ENCODE measurements at regions not wholly inside any gene's neighbourhood (a gene's known extent, or its start where the extent isn't known, plus 50 kb on each side); places are given as distances from the start of the nearest gene placed in this dataset.

DNA sequence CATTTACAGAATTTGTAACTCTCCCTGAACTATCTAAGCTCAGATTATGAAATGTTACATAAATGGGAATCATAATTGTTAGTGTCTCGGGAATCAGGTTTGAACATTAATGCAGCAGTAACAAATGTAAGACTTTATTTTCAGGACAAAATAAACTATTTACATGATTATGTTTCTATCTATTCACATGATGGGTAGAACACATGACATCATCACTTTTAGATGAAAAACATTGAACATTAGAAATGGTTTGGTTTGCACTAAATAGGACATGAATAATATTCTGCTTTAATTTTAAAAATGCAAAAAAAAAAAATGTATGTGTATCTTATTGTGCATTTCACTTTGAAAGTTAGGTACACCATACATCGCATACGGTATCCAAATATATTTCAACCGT lies 745.5 kb upstream of the POT1 start:
- H3K36me3 ChIP-seq (ENCODE audit: control insufficient read depth, insufficient read depth, low read length) = no peaks in the 10 kb centered on the region
- H3K4me1 ChIP-seq (ENCODE audit: control insufficient read depth, insufficient read depth, low read length) = no peaks in the 10 kb centered on the region
- no peak overlapping the region for H3K4me3 ChIP-seq (ENCODE audit: low read length)
- H3K27me3 ChIP-seq (ENCODE audit: control insufficient read depth, insufficient read depth, low read length) = no peaks in the 10 kb centered on the region
- no peak overlapping the region for H3K9ac ChIP-seq (ENCODE audit: low read length)
- no peak overlapping the region for H3K27ac ChIP-seq (ENCODE audit: low read depth, low read length)

DNA sequence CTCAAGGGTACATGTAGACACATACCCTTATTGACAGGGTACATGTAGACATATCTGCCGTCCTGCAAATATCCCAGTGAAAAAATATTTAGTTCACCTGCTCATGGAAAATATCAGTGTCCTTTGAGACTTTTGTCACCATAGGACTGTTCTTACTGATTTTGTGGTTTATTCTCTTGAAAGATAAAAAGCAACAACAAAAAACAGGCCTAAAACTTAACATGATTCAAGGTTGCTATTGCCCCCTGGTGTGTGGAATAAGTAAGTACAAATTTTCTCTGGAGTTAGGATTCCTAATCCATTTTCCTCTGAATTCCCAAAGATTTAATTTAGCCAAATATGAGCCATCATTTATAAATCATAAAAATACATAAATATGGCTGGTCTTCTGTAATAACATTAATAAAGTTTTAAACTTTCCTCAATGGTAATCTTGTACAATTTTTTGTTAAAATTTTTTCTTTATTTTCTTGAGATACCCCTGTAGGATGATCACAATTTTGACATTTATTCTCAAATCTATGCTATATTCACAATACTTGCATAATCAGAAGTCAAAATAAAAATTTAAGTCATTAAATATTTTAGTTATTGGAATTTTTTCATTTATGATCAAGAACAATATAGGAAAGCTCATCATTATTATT lies 741.4 kb upstream of the POT1 start:
- no peaks in the 10 kb centered on the region for H3K27me3 ChIP-seq (ENCODE audit: control insufficient read depth, insufficient read depth, low read length)
- H3K4me1 ChIP-seq (ENCODE audit: control insufficient read depth, insufficient read depth, low read length) = no peaks in the 10 kb centered on the region
- H3K4me3 ChIP-seq (ENCODE audit: low read length) = no peak overlapping the region
- no peak overlapping the region for H3K9ac ChIP-seq (ENCODE audit: low read length)
- H3K36me3 ChIP-seq (ENCODE audit: control insufficient read depth, insufficient read depth, low read length) = no peaks in the 10 kb centered on the region
- H3K27ac ChIP-seq (ENCODE audit: low read depth, low read length) = no peak overlapping the region

DNA sequence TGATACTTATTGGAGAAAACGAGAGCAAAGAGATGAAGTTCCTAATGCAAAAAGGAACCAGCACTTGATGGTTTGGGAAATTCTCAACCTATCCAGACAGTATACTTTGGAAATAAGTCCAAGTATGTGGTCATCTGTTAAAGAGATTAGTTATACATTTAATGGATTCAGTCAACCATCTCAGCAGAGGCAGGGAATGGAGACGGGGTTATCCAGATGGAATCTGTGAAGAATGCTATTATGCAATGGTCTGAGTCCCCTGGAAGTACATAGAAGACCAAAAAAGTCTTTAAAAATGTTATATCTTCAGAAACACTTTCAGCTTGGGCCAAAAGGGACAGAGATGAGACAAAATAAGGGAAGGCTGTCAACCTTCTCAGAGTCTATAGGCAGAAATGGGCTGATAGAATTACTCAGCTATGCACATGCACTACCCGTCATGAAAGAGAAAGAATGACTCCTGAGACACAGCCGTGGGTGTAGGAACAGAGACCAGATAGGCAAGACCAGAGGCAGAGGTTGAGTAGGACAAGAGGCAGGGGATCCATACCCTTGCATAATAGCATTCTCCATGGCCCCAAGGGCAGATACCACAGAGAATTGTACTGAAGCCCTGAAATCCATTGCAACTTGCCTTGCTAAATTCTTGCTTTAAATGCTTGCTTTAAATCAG lies 738.8 kb upstream of the POT1 start:
- no peaks in the 10 kb centered on the region for H3K4me1 ChIP-seq (ENCODE audit: control insufficient read depth, insufficient read depth, low read length)
- no peaks in the 10 kb centered on the region for H3K36me3 ChIP-seq (ENCODE audit: control insufficient read depth, insufficient read depth, low read length)
- H3K27me3 ChIP-seq (ENCODE audit: control insufficient read depth, insufficient read depth, low read length) = no peaks in the 10 kb centered on the region
- no peak overlapping the region for H3K27ac ChIP-seq (ENCODE audit: low read depth, low read length)
- no peak overlapping the region for H3K9ac ChIP-seq (ENCODE audit: low read length)
- no peak overlapping the region for H3K4me3 ChIP-seq (ENCODE audit: low read length)

DNA sequence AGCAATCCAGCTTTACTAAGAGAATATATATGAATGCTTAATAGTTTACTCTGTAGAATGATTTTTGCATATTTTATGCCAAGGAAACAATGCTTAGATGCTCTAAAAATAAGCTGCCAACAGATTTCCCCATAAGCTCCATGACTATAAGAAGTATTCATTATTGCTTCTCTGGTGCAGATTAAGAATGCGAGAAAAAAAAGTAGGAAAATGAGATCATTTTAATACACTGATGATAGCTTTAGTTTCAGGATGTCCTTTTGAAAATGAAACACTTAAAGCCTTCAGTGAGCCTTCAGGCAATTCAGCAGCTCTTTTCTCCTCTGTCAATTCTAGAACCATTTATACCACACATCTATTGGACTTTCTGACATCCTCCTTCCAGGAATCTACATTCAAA lies 735.0 kb upstream of the POT1 start:
- no peak overlapping the region for H3K4me3 ChIP-seq (ENCODE audit: low read length)

DNA sequence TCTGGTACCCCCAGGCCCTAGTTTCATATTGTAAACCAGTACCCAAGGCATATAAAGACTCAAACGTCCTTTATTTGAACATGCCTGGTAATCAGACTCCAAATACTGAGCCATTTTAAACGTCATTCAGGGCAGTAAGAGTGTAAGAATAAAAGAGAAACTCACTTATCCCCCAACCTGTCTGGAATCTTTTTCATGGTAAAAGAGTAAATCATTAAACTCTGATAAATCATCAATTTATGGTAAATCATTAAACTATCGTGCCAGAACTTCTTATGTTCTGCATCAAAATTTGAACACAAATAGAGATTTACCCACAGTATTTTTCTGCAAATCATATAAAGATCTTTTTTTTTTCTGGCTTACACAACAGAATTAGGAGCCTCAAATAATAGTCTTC lies 734.3 kb upstream of the POT1 start:
- H3K4me3 ChIP-seq (ENCODE audit: low read length) = no peak overlapping the region
- no peaks in the 10 kb centered on the region for H3K4me1 ChIP-seq (ENCODE audit: control insufficient read depth, insufficient read depth, low read length)
- no peaks in the 10 kb centered on the region for H3K36me3 ChIP-seq (ENCODE audit: control insufficient read depth, insufficient read depth, low read length)
- H3K27ac ChIP-seq (ENCODE audit: low read depth, low read length) = no peak overlapping the region
- no peaks in the 10 kb centered on the region for H3K27me3 ChIP-seq (ENCODE audit: control insufficient read depth, insufficient read depth, low read length)
- H3K9ac ChIP-seq (ENCODE audit: low read length) = no peak overlapping the region

More for the DNA sequence above, 735.0 kb upstream of the POT1 start:
- Histone ChIP-seq H3K27ac (ENCODE audit: low read depth, low read length) (no peak overlapping the region), H3K4me1 (ENCODE audit: control insufficient read depth, insufficient read depth, low read length) (no peaks in the 10 kb centered on the region), H3K9ac (ENCODE audit: low read length) (no peak overlapping the region), H3K27me3 (ENCODE audit: control insufficient read depth, insufficient read depth, low read length) (no peaks in the 10 kb centered on the region), H3K36me3 (ENCODE audit: control insufficient read depth, insufficient read depth, low read length) (no peaks in the 10 kb centered on the region)

DNA sequence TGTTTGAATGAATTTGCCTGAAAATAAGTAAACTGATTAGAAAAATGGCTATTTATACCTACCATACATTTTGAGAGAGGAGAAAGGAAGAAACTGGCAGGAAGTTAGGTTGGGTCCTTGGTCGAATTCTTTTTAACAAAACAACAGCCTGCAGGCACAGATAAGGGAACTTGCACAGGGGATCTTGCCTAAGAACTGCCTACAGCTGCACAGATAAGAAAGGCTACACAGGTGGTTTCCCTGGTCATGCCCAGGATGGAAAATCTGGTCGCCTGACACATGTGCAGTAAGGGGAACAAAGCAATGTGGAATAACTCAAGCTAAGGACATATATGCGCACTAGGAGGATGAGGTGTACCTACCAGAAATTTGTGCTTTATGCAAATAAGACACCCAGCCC lies 732.1 kb upstream of the POT1 start:
- Histone ChIP-seq H3K9ac (ENCODE audit: low read length) (no peak overlapping the region), H3K4me3 (ENCODE audit: low read length) (no peak overlapping the region), H3K27ac (ENCODE audit: low read depth, low read length) (no peak overlapping the region), H3K36me3 (ENCODE audit: control insufficient read depth, insufficient read depth, low read length) (no peaks in the 10 kb centered on the region), H3K27me3 (ENCODE audit: control insufficient read depth, insufficient read depth, low read length) (no peaks in the 10 kb centered on the region), H3K4me1 (ENCODE audit: control insufficient read depth, insufficient read depth, low read length) (no peaks in the 10 kb centered on the region)

DNA sequence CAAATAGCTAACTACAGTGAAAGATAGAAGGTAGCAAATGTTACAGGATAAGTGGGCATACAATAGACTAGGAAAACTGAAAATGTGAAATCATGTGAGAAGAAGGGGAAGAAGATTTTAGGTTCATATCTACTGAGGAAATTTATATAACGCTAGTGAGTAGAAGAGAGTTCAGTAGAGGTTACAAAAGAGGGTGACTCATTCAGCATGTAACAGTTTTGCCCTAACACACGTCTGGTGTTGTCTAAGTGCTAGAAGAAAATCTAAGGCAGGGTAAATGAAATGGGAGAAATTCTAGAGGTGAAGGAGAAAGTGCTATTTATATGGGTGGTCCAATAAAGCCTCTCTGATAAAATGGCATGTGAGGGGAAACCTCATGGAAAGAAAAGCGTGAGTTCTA lies 731.4 kb upstream of the POT1 start:
- Histone ChIP-seq H3K27ac (ENCODE audit: low read depth, low read length) (no peak overlapping the region), H3K4me1 (ENCODE audit: control insufficient read depth, insufficient read depth, low read length) (no peaks in the 10 kb centered on the region), H3K36me3 (ENCODE audit: control insufficient read depth, insufficient read depth, low read length) (no peaks in the 10 kb centered on the region), H3K4me3 (ENCODE audit: low read length) (no peak overlapping the region), H3K27me3 (ENCODE audit: control insufficient read depth, insufficient read depth, low read length) (no peaks in the 10 kb centered on the region), H3K9ac (ENCODE audit: low read length) (no peak overlapping the region)

DNA sequence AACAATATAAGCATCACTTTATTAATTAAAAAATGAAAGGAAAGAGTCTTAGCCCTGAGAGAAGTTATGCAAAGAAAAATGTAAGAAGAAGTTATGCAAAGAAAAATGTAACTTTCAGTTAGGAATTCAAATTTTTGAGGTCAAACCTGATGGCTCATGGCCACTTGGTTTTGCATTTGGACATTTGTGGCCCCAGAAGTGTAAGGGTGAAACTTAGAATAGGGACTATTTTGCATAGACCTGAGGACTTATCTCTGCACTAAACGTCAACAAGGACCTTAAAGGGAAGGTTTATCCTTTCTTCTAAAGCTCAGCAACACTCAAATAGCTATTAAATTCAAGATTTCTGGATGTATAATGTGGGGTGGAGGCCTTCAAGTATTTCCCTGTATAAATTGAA lies 724.5 kb upstream of the POT1 start:
- H3K36me3 ChIP-seq (ENCODE audit: control insufficient read depth, insufficient read depth, low read length) = no peaks in the 10 kb centered on the region
- no peak overlapping the region for H3K4me3 ChIP-seq (ENCODE audit: low read length)
- H3K9ac ChIP-seq (ENCODE audit: low read length) = no peak overlapping the region
- no peak overlapping the region for H3K27ac ChIP-seq (ENCODE audit: low read depth, low read length)
- no peaks in the 10 kb centered on the region for H3K27me3 ChIP-seq (ENCODE audit: control insufficient read depth, insufficient read depth, low read length)
- H3K4me1 ChIP-seq (ENCODE audit: control insufficient read depth, insufficient read depth, low read length) = no peaks in the 10 kb centered on the region

DNA sequence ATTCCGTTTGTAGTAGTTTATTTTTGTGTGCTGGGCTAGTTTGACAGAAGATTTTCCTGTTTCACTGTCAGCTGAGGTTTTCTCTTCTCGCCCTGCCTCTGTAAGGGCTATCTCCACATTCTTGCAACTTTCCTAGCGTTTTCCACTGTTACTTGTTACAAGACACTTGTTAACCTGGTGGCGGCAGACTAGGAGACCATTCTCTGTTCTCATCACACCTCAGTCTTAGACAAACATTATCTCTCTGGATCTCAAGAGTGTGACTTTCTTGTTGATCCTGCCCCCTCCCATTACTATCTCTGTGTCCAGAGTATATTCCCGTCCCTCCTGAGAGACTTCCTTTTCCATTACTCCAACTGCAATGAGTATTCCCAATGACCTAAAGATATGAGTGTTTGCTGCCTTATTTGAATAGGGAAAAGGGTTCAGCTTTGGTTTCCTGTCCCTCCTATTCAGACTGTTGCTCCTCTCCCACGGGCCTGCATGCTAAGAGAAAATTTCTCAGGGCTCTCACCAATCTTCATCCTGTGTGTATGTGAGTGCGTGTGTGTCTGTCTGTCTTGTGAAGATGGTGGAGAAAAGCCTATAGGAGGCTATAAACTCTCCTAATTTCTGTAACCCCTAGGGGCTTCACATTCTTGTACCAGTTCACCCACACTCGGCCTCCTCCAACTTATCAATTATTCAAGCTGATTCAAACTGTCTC lies 722.4 kb upstream of the POT1 start:
- Histone ChIP-seq H3K27me3 (ENCODE audit: control insufficient read depth, insufficient read depth, low read length) (no peaks in the 10 kb centered on the region), H3K36me3 (ENCODE audit: control insufficient read depth, insufficient read depth, low read length) (no peaks in the 10 kb centered on the region), H3K27ac (ENCODE audit: low read depth, low read length) (no peak overlapping the region), H3K4me1 (ENCODE audit: control insufficient read depth, insufficient read depth, low read length) (no peaks in the 10 kb centered on the region), H3K4me3 (ENCODE audit: low read length) (no peak overlapping the region), H3K9ac (ENCODE audit: low read length) (no peak overlapping the region)

DNA sequence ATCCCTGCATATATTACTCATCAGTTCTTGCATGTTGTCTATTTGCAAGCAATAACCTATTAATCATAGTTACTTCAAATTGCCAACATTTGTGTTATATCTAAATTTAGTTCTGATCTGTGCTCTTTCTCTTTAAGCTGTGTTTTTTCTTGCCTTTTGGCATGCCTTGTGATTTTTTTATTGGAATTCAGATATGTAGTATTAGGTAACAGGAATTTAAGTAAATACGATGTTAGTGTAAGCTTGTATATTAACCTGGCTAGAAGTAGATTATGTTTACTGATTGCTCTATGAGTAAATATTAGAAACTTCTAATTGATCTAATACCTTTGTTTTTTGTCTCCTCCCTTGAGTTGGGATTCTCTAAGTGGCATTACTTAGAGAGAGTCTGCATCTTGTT lies 718.9 kb upstream of the POT1 start:
- H3K27me3 ChIP-seq (ENCODE audit: control insufficient read depth, insufficient read depth, low read length) = no peaks in the 10 kb centered on the region
- H3K9ac ChIP-seq (ENCODE audit: low read length) = no peak overlapping the region
- no peak overlapping the region for H3K4me3 ChIP-seq (ENCODE audit: low read length)
- H3K27ac ChIP-seq (ENCODE audit: low read depth, low read length) = no peak overlapping the region
- H3K4me1 ChIP-seq (ENCODE audit: control insufficient read depth, insufficient read depth, low read length) = no peaks in the 10 kb centered on the region
- no peaks in the 10 kb centered on the region for H3K36me3 ChIP-seq (ENCODE audit: control insufficient read depth, insufficient read depth, low read length)

DNA sequence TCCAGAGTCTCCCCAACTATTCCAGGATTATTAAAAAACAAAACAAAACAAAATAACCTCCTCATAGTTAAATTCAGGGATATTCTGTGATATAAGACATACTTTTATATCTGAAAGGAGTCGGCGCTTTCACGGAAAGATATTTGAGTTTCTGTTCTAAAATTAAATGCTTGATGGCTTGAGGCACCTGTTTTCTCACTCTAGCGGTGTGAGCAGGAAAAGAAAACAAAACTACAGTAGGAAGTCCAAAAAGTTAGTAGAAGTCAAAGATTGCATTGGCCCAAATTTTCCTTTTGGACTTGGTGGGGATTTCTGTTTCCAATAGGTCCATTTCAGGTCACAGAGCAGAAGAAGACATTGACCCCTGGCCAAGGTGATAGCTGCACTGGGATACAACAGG lies 716.1 kb upstream of the POT1 start:
- Histone ChIP-seq H3K27ac (ENCODE audit: low read depth, low read length) (no peak overlapping the region), H3K27me3 (ENCODE audit: control insufficient read depth, insufficient read depth, low read length) (no peaks in the 10 kb centered on the region)

DNA sequence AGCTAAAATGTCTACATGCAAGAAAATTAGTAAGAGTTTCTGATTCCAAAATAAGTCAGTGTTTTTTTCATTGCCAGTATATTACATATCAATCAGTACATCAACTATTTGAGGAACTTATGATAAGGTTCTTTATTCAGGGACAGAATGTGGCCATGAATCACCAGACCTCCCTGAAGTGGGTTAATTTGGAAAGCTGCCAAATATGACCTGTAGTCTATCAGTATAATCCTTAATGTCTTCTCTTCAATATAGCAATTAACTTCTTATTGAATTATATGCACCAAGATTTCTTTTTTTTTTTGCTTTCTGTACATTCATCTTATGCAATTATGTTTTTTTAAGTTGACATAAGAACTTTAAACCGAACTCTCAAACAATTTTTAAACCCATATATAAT lies 714.5 kb upstream of the POT1 start:
- H3K9ac ChIP-seq (ENCODE audit: low read length) = no peak overlapping the region
- H3K27ac ChIP-seq (ENCODE audit: low read depth, low read length) = no peak overlapping the region
- H3K27me3 ChIP-seq (ENCODE audit: control insufficient read depth, insufficient read depth, low read length) = no peaks in the 10 kb centered on the region
- H3K4me3 ChIP-seq (ENCODE audit: low read length) = no peak overlapping the region
- no peaks in the 10 kb centered on the region for H3K4me1 ChIP-seq (ENCODE audit: control insufficient read depth, insufficient read depth, low read length)
- no peaks in the 10 kb centered on the region for H3K36me3 ChIP-seq (ENCODE audit: control insufficient read depth, insufficient read depth, low read length)

More for the DNA sequence above, 716.1 kb upstream of the POT1 start:
- Histone ChIP-seq H3K4me3 (ENCODE audit: low read length) (no peak overlapping the region), H3K4me1 (ENCODE audit: control insufficient read depth, insufficient read depth, low read length) (no peaks in the 10 kb centered on the region), H3K36me3 (ENCODE audit: control insufficient read depth, insufficient read depth, low read length) (no peaks in the 10 kb centered on the region), H3K9ac (ENCODE audit: low read length) (no peak overlapping the region)

DNA sequence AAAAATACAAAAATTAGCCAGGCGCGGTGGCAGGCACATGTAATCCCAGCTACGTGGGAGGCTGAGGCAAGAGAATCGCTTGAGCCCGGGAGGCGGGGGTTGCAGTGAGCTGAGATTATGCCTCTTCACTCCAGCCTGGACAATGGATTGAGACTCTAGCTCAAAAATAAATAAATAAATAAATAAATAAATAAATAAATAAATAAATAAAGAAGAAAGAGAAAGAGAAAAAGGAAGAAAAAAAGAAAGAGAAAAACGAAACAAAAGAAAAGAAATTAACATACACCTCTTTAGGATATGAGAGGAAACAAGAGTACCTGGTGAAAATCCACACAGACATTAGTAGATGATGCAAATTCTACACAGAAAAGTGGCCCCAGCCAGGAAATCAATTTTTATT lies 713.7 kb upstream of the POT1 start:
- H3K27me3 ChIP-seq (ENCODE audit: control insufficient read depth, insufficient read depth, low read length) = no peaks in the 10 kb centered on the region
- no peak overlapping the region for H3K4me3 ChIP-seq (ENCODE audit: low read length)
- no peak overlapping the region for H3K27ac ChIP-seq (ENCODE audit: low read depth, low read length)
- no peak overlapping the region for H3K9ac ChIP-seq (ENCODE audit: low read length)
- no peaks in the 10 kb centered on the region for H3K4me1 ChIP-seq (ENCODE audit: control insufficient read depth, insufficient read depth, low read length)
- H3K36me3 ChIP-seq (ENCODE audit: control insufficient read depth, insufficient read depth, low read length) = no peaks in the 10 kb centered on the region

Measured in rectal smooth muscle tissue (tissue), 1 donor.